Liver (tissue), 8 donors: ENCODE measurements at regions not wholly inside any gene's neighbourhood (a gene's known extent, or its start where the extent isn't known, plus 50 kb on each side); places are given as distances from the start of the nearest gene placed in this dataset.

Source experiments
- DNase-seq: peaks from one replicate; pipeline ENCODE4 v3.0.0-alpha.2; 2017; ENCODE audit warnings: low spot score
- H3K27ac ChIP-seq, 2 donors: one replicate each; pipeline ENCODE4 v1.7.0; 2013; ENCODE audit warnings: inconsistent platforms in 2 of 2, low read length in 2 of 2, control low read depth in 1 of 2, low read depth in 1 of 2, mild to moderate bottlenecking in 1 of 2
- H3K27me3 ChIP-seq, 4 donors: one replicate each; pipeline versions ENCODE4 v1.6.1 to v1.7.0; 2013; ENCODE audit warnings: low read length in 3 of 4, inconsistent platforms in 1 of 4, mild to moderate bottlenecking in 1 of 4, moderate library complexity in 1 of 4; ENCODE audit not compliant: control insufficient read depth in 4 of 4, insufficient read depth in 4 of 4
- H3K36me3 ChIP-seq, 4 donors: one replicate each; pipeline versions ENCODE4 v1.6.1 to v1.7.0; 2013; ENCODE audit warnings: low read length in 3 of 4, mild to moderate bottlenecking in 3 of 4, low read depth in 1 of 4, moderate library complexity in 1 of 4; ENCODE audit not compliant: control insufficient read depth in 4 of 4, insufficient read depth in 3 of 4
- H3K4me1 ChIP-seq, 4 donors: one replicate each; pipeline versions ENCODE4 v1.6.1 to v1.7.0; 2013; ENCODE audit warnings: low read length in 3 of 4, mild to moderate bottlenecking in 3 of 4, moderate library complexity in 1 of 4; ENCODE audit not compliant: control insufficient read depth in 4 of 4, insufficient read depth in 4 of 4
- H3K4me3 ChIP-seq, 3 donors: one replicate each; pipeline versions ENCODE4 v1.6.1 to v1.7.0; 2013; ENCODE audit warnings: low read length in 3 of 3, control low read depth in 1 of 3, low read depth in 1 of 3, mild to moderate bottlenecking in 1 of 3
- H3K9ac ChIP-seq, 2 donors: one replicate each; pipeline ENCODE4 v1.7.0; 2013; ENCODE audit warnings: low read length in 2 of 2, mild to moderate bottlenecking in 2 of 2, moderate library complexity in 2 of 2, control low read depth in 1 of 2, low read depth in 1 of 2
- H3K9me3 ChIP-seq, 4 donors: one replicate each; pipeline versions ENCODE4 v1.6.1 to v1.7.0; 2013; ENCODE audit warnings: low read length in 3 of 4; ENCODE audit not compliant: control insufficient read depth in 4 of 4
- EGR1 ChIP-seq, 2 donors: IDR thresholded peaks; 2 replicates each; pipeline ENCODE4 v1.6.1; 2016 to 2018; ENCODE audit warnings: antibody characterized with exemption in 2 of 2, low read depth in 2 of 2
- FOXA1 ChIP-seq: IDR thresholded peaks from 2 replicates; pipeline ENCODE4 v1.6.1; 2016; ENCODE audit warnings: antibody characterized with exemption
- FOXA2 ChIP-seq: IDR thresholded peaks from 2 replicates; pipeline ENCODE4 v1.6.1; 2016; ENCODE audit warnings: antibody characterized with exemption
- GABPA ChIP-seq, 2 donors: IDR thresholded peaks in 1 of 2; conservative IDR thresholded peaks in 1 of 2; 2 replicates each; pipeline ENCODE4 v1.6.1; 2016; ENCODE audit warnings: antibody characterized with exemption in 2 of 2, mild to moderate bottlenecking in 1 of 2, moderate library complexity in 1 of 2
- HNF4A ChIP-seq, 2 donors: conservative IDR thresholded peaks; 2 replicates each; pipeline ENCODE4 v1.6.1; 2016; ENCODE audit warnings: antibody characterized with exemption in 2 of 2, mild to moderate bottlenecking in 2 of 2
- HNF4G ChIP-seq: IDR thresholded peaks from 2 replicates; pipeline ENCODE4 v1.6.1; 2016; ENCODE audit warnings: antibody characterized with exemption
- JUND ChIP-seq, 2 donors: IDR thresholded peaks; 2 replicates each; pipeline ENCODE4 v1.6.1; 2016; ENCODE audit warnings: antibody characterized with exemption in 2 of 2
- NR2F2 ChIP-seq: IDR thresholded peaks from 2 replicates; pipeline ENCODE4 v1.6.1; 2016; ENCODE audit warnings: antibody characterized with exemption
- RAD21 ChIP-seq, 2 donors: IDR thresholded peaks; 2 replicates each; pipeline ENCODE4 v1.6.1; 2016; ENCODE audit warnings: antibody characterized with exemption in 2 of 2, mild to moderate bottlenecking in 2 of 2
- RXRA ChIP-seq, 2 donors: IDR thresholded peaks; 2 replicates each; pipeline ENCODE4 v1.6.1; 2017 to 2018; ENCODE audit warnings: antibody characterized with exemption in 2 of 2, mild to moderate bottlenecking in 1 of 2
- SP1 ChIP-seq: IDR thresholded peaks from 2 replicates; pipeline ENCODE4 v1.6.1; 2018; ENCODE audit warnings: antibody characterized with exemption, mild to moderate bottlenecking
- TAF1 ChIP-seq: conservative IDR thresholded peaks from 2 replicates; pipeline ENCODE4 v1.6.1; 2016; ENCODE audit warnings: antibody characterized with exemption, mild to moderate bottlenecking
- YY1 ChIP-seq: IDR thresholded peaks from 2 replicates; pipeline ENCODE4 v1.6.1; 2016; ENCODE audit warnings: antibody characterized with exemption, mild to moderate bottlenecking
- WGBS: extraction: QIAGEN DNeasy Blood & Tissue Kit; methylation state at CpG from one replicate; pipeline ENCODE4 v1.1.7; 2013; 5-methylcytosine and 5-hydroxymethylcytosine counted together
- TF ChIP-seq, protein P1 (sequence below): IDR thresholded peaks from 2 replicates; pipeline ENCODE4 v1.6.1; 2016; ENCODE audit warnings: antibody characterized with exemption
- TF ChIP-seq, protein P2 (sequence below): fragments of 150-350 bp; IDR thresholded peaks from 2 replicates; pipeline ENCODE4 v1.5.1; 2017; ENCODE audit warnings: improper control_type of control experiment, low read depth, low read length; ENCODE audit not compliant: missing input control
- TF ChIP-seq, protein P3 (sequence below): IDR thresholded peaks from 2 replicates; pipeline ENCODE4 v1.6.1; 2016; ENCODE audit warnings: antibody characterized with exemption
- TF ChIP-seq, protein P4 (sequence below): IDR thresholded peaks from 2 replicates; pipeline ENCODE4 v1.6.1; 2016; ENCODE audit warnings: antibody characterized with exemption, mild to moderate bottlenecking
- TF ChIP-seq, protein P5 (sequence below): IDR thresholded peaks from 2 replicates; pipeline ENCODE4 v1.6.1; 2016; ENCODE audit warnings: antibody characterized with exemption
- donor health status: healthy.
- donor health status: healthy.
- donor health status: healthy.
- donor health status: healthy.
- donor health status: healthy.

DNA sequence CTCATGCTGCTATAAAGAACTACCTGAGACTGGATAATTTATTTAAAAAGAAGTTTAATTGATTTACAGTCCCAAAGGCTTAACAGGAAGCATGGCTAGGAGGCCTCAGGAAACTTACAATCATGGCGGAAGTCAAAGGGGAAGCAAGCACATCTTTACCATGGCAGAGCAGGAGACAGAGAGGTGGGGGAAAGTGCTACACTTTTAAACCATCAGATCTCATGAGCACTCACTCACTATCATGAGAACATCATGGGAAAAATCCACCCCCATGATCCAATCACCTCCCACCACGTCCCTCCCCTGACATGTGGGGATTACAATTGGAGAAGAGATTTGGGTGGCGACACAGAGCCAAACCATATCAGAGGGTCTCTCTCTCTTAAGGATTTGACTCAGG, 108.6 kb upstream of the PODXL start:
- DNase-seq = no peak
- TF ChIP-seq FOXA2 = no peak
- TF ChIP-seq, protein P1, sequence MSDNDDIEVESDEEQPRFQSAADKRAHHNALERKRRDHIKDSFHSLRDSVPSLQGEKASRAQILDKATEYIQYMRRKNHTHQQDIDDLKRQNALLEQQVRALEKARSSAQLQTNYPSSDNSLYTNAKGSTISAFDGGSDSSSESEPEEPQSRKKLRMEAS = no peak
- no peak for TF ChIP-seq RXRA (IDR thresholded peaks at IDR 0.05)
- no peak for TF ChIP-seq FOXA1
- TF ChIP-seq TAF1 = no peak
- TF ChIP-seq, protein P2, sequence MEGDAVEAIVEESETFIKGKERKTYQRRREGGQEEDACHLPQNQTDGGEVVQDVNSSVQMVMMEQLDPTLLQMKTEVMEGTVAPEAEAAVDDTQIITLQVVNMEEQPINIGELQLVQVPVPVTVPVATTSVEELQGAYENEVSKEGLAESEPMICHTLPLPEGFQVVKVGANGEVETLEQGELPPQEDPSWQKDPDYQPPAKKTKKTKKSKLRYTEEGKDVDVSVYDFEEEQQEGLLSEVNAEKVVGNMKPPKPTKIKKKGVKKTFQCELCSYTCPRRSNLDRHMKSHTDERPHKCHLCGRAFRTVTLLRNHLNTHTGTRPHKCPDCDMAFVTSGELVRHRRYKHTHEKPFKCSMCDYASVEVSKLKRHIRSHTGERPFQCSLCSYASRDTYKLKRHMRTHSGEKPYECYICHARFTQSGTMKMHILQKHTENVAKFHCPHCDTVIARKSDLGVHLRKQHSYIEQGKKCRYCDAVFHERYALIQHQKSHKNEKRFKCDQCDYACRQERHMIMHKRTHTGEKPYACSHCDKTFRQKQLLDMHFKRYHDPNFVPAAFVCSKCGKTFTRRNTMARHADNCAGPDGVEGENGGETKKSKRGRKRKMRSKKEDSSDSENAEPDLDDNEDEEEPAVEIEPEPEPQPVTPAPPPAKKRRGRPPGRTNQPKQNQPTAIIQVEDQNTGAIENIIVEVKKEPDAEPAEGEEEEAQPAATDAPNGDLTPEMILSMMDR = no peak
- TF ChIP-seq, protein P3, sequence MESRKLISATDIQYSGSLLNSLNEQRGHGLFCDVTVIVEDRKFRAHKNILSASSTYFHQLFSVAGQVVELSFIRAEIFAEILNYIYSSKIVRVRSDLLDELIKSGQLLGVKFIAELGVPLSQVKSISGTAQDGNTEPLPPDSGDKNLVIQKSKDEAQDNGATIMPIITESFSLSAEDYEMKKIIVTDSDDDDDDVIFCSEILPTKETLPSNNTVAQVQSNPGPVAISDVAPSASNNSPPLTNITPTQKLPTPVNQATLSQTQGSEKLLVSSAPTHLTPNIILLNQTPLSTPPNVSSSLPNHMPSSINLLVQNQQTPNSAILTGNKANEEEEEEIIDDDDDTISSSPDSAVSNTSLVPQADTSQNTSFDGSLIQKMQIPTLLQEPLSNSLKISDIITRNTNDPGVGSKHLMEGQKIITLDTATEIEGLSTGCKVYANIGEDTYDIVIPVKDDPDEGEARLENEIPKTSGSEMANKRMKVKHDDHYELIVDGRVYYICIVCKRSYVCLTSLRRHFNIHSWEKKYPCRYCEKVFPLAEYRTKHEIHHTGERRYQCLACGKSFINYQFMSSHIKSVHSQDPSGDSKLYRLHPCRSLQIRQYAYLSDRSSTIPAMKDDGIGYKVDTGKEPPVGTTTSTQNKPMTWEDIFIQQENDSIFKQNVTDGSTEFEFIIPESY = no peak
- TF ChIP-seq JUND (IDR thresholded peaks at IDR 0.05) = no peak
- TF ChIP-seq, protein P4, sequence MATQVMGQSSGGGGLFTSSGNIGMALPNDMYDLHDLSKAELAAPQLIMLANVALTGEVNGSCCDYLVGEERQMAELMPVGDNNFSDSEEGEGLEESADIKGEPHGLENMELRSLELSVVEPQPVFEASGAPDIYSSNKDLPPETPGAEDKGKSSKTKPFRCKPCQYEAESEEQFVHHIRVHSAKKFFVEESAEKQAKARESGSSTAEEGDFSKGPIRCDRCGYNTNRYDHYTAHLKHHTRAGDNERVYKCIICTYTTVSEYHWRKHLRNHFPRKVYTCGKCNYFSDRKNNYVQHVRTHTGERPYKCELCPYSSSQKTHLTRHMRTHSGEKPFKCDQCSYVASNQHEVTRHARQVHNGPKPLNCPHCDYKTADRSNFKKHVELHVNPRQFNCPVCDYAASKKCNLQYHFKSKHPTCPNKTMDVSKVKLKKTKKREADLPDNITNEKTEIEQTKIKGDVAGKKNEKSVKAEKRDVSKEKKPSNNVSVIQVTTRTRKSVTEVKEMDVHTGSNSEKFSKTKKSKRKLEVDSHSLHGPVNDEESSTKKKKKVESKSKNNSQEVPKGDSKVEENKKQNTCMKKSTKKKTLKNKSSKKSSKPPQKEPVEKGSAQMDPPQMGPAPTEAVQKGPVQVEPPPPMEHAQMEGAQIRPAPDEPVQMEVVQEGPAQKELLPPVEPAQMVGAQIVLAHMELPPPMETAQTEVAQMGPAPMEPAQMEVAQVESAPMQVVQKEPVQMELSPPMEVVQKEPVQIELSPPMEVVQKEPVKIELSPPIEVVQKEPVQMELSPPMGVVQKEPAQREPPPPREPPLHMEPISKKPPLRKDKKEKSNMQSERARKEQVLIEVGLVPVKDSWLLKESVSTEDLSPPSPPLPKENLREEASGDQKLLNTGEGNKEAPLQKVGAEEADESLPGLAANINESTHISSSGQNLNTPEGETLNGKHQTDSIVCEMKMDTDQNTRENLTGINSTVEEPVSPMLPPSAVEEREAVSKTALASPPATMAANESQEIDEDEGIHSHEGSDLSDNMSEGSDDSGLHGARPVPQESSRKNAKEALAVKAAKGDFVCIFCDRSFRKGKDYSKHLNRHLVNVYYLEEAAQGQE = no peak
- no peak for TF ChIP-seq YY1
- TF ChIP-seq RAD21 (IDR thresholded peaks at IDR 0.05) = no peak
- no peak for TF ChIP-seq EGR1 (IDR thresholded peaks at IDR 0.05; ENCODE audit: low read depth in 2 of 2)
- no peak for TF ChIP-seq GABPA (IDR thresholded peaks at IDR 0.05 in 1 of 2, conservative IDR thresholded peaks at IDR 0.05 in 1 of 2)
- no peak for TF ChIP-seq HNF4A (conservative IDR thresholded peaks at IDR 0.05)
- TF ChIP-seq, protein P5, sequence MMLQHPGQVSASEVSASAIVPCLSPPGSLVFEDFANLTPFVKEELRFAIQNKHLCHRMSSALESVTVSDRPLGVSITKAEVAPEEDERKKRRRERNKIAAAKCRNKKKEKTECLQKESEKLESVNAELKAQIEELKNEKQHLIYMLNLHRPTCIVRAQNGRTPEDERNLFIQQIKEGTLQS = no peak
- TF ChIP-seq HNF4G = no peak
- no peak for TF ChIP-seq NR2F2
- TF ChIP-seq SP1 = no peak
- H3K4me3 ChIP-seq = no peak overlapping the region
- H3K4me1 ChIP-seq = no peaks in the 10 kb centered on the region
- peaks cover 0 to 2% (median 0%) of the 10 kb centered on the region in 4 donors for H3K27me3 ChIP-seq
- H3K9me3 ChIP-seq = no peaks in the 10 kb centered on the region
- no peak overlapping the region for H3K27ac ChIP-seq
- no peaks in the 10 kb centered on the region for H3K36me3 ChIP-seq
- WGBS = 78% methylated on average over 3 of the region's 3 CpGs
- H3K9ac ChIP-seq = no peak overlapping the region
